ENCODE measurements at regions not wholly inside any gene's neighbourhood (a gene's known extent, or its start where the extent isn't known, plus 50 kb on each side); places are given as distances from the start of the nearest gene placed in this dataset.

GRCh38 chr2:194223218-194223617, 1433.8 kb upstream of the SLC39A10 start (continued):
- TF ChIP-seq ZNF398 (tag by site-specific recombination; IDR thresholded peaks at IDR 0.05) (no peak), OSR2 (tag by site-specific recombination; IDR thresholded peaks at IDR 0.05) (no peak), SCRT1 (tag by site-specific recombination; IDR thresholded peaks at IDR 0.05; ENCODE audit: borderline replicate concordance) (no peak), ZNF558 (tag by site-specific recombination; IDR thresholded peaks at IDR 0.05) (no peak), ZNF768 (tag by site-specific recombination; IDR thresholded peaks at IDR 0.05) (no peak), ZNF248 (tag by site-specific recombination; IDR thresholded peaks at IDR 0.05) (no peak), ZNF707 (tag by site-specific recombination; IDR thresholded peaks at IDR 0.05) (no peak), SCRT2 (tag by site-specific recombination; IDR thresholded peaks at IDR 0.05) (no peak), ZNF521 (tag by site-specific recombination; IDR thresholded peaks at IDR 0.05) (no peak), SP3 (tag by site-specific recombination; IDR thresholded peaks at IDR 0.05) (no peak), ZNF677 (tag by site-specific recombination; IDR thresholded peaks at IDR 0.05) (no peak), ZSCAN5A (tag by site-specific recombination; IDR thresholded peaks at IDR 0.05) (no peak), ZNF19 (tag by site-specific recombination; IDR thresholded peaks at IDR 0.05; ENCODE audit: low read depth) (no peak)

GRCh38 chr2:194214192-194214591, 1442.8 kb upstream of the SLC39A10 start:
- CTCF ChIA-PET, result no interaction called here
- Histone ChIP-seq H3K4me1 (ENCODE audit: control insufficient read depth, insufficient read depth, low read length) (no peaks in the 10 kb centered on the region), H3K36me3 (ENCODE audit: control insufficient read depth in 2 of 2, insufficient read depth in 1 of 2, low read length in 2 of 2) (no peaks in the 10 kb centered on the region), H3K9me3 (ENCODE audit: control insufficient read depth, insufficient read depth, low read depth, low read length) (no peaks in the 10 kb centered on the region), H3K27ac (ENCODE audit: extremely low read depth, low read depth, low read length) (no peak overlapping the region), H3K4me3 (ENCODE audit: low read depth, low read length) (no peak overlapping the region)
- POLR2A ChIA-PET, result no interaction called here
- no peak for TF ChIP-seq ZBTB17 (tag by site-specific recombination; IDR thresholded peaks at IDR 0.05)
- TF ChIP-seq PRDM1 (tag by site-specific recombination; IDR thresholded peaks at IDR 0.05), result no peak
- TF ChIP-seq ZNF223 (tag by site-specific recombination; IDR thresholded peaks at IDR 0.05), result no peak
- TF ChIP-seq TCF7L2 (IDR thresholded peaks at IDR 0.05; ENCODE audit: borderline replicate concordance, low read depth, low read length), result no peak
- TF ChIP-seq ZNF76 (tag by site-specific recombination; IDR thresholded peaks at IDR 0.05; ENCODE audit: borderline replicate concordance, low read depth), result no peak
- no peak for TF ChIP-seq ZNF2 (tag by site-specific recombination; IDR thresholded peaks at IDR 0.05)
- TF ChIP-seq ZNF280D (tag by site-specific recombination; IDR thresholded peaks at IDR 0.05), result no peak
- no peak for TF ChIP-seq PRDM2 (tag by site-specific recombination; IDR thresholded peaks at IDR 0.05; ENCODE audit: borderline replicate concordance)
- TF ChIP-seq ZNF658 (tag by site-specific recombination; IDR thresholded peaks at IDR 0.05), result no peak
